ENCODE measurements at regions not wholly inside any gene's neighbourhood (a gene's known extent, or its start where the extent isn't known, plus 50 kb on each side); places are given as distances from the start of the nearest gene placed in this dataset.
"Not testable (repeated sequence)": the region's sequence is repeated elsewhere in the genome, so short reads cannot be mapped to it uniquely, and the experiment has no call there.

DNA sequence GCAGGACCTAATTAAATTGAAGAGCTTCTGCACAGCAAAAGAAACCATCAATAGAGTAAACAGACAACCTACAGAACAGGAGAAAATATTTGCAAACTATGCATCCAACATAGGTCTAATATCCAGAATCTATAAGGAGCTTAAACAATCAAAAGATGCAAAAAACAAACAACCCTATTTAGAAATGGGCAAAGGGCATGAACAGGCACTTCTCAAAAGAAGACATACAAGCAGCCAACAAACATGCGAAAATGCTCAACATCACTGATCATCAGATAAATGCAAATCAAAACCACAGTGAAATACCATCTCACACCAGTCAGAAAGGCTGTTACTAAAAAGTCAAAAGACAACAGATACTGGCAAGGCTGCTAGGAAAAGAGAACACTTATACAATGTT lies 189.2 kb downstream of the CYP26B1 start:
- TF ChIP-seq POLR2AphosphoS5 (IDR thresholded peaks at IDR 0.05; ENCODE audit: borderline replicate concordance, low read depth, low read length); EZH2 (IDR thresholded peaks at IDR 0.05); FOXP2 (optimal IDR thresholded peaks at IDR 0.05; ENCODE audit: control extremely low read depth, extremely low read length, insufficient read depth): not testable (repeated sequence)
